ENCODE measurements at regions not wholly inside any gene's neighbourhood (a gene's known extent, or its start where the extent isn't known, plus 50 kb on each side); places are given as distances from the start of the nearest gene placed in this dataset.

GRCh38 chr20:11144114-11144950 is 470.5 kb upstream of the JAG1 start:
- peaks cover 4% of the 10 kb centered on the region for H3K9me3 Mint-ChIP-seq
- H3K36me3 Mint-ChIP-seq (ENCODE audit: low read depth): no peaks in the 10 kb centered on the region
- H3K27ac Mint-ChIP-seq: no peak overlapping the region
- no peaks in the 10 kb centered on the region for H3K4me1 Mint-ChIP-seq
- ChIA-PET POLR2A (no interaction called here), CTCF (no interaction called here)
- H3K4me3 Mint-ChIP-seq: no peak overlapping the region
- DNase-seq: no peak
- H3K27me3 Mint-ChIP-seq: no peaks in the 10 kb centered on the region

DNA sequence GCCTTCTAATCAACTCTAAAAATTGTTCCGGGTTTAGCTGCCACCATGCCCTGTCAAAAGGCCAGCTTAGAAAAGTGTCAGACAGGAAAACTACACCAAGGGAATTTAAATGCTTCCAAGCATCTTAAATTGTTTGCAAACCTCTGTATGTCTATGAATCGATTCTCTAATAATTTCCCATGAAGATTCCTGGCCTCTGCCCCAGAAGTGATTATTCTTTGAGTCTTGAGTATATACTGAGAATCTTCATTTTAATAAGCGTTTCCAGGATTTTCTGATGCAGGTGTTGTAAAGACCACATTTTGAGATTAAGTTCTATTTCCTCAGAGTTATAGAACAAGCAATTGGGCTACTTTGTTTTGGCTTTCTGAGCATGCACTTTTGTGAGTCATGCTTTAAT is 471.8 kb upstream of the JAG1 start:
- Mint-ChIP-seq H3K4me1 (no peaks in the 10 kb centered on the region), H3K27ac (no peak overlapping the region), H3K9me3 (peaks cover 4% of the 10 kb centered on the region), H3K36me3 (ENCODE audit: low read depth) (no peaks in the 10 kb centered on the region), H3K4me3 (no peak overlapping the region), H3K27me3 (no peaks in the 10 kb centered on the region)
- ChIA-PET CTCF (no interaction called here), POLR2A (no interaction called here)
- DNase-seq: no peak

DNA sequence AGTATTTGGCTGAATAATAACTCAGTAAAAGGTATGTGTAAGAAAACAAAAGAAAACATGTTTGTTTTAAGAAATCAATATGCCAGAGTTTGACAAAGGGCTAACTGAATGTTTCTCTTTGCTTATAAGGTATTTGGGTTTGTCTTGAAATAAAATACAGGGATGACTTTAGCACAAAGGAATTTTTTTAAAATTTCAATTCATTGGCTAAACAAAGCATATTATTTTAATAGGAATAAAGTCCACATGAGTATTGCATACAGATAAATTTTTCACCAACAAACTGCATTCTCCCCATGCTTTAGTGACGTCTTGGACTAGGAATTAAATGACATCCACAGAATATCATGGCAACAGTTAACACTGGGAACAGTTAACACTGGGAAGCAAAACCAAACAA is 480.0 kb upstream of the JAG1 start:
- DNase-seq: no peak
- no peaks in the 10 kb centered on the region for H3K27me3 Mint-ChIP-seq
- POLR2A ChIA-PET: no interaction called here
- CTCF ChIA-PET: no interaction called here
- H3K36me3 Mint-ChIP-seq (ENCODE audit: low read depth): no peaks in the 10 kb centered on the region
- no peaks in the 10 kb centered on the region for H3K4me1 Mint-ChIP-seq
- H3K27ac Mint-ChIP-seq: no peak overlapping the region
- H3K9me3 Mint-ChIP-seq: no peaks in the 10 kb centered on the region
- no peak overlapping the region for H3K4me3 Mint-ChIP-seq

GRCh38 chr20:11155156-11155756 is 481.5 kb upstream of the JAG1 start:
- Mint-ChIP-seq H3K9me3 (no peaks in the 10 kb centered on the region), H3K4me1 (no peaks in the 10 kb centered on the region), H3K36me3 (ENCODE audit: low read depth) (no peaks in the 10 kb centered on the region), H3K4me3 (no peak overlapping the region), H3K27me3 (no peaks in the 10 kb centered on the region), H3K27ac (no peak overlapping the region)
- no peak for DNase-seq
- POLR2A ChIA-PET: no interaction called here
- CTCF ChIA-PET: no interaction called here

DNA sequence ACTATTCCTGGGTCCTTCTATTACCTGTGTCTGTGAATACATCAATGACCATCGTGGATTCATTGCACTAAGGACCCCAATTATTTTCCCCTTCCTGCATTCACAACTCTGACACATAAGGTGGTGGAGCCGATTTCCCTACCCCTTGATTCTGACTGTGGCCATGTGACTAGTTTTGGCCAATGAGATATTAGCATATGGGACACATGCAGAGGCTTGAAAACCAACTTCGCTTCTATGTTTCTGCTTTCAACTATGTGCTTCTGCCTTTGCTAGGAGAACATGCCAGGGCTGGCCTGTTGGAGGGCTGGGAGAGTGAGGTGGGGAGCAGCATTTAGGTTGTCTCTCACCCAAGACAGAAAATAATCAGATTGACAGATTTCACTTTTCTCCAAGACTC is 483.1 kb upstream of the JAG1 start:
- ChIA-PET POLR2A (no interaction called here), CTCF (no interaction called here)
- H3K9me3 Mint-ChIP-seq: no peaks in the 10 kb centered on the region
- no peak overlapping the region for H3K27ac Mint-ChIP-seq
- no peak for DNase-seq
- no peaks in the 10 kb centered on the region for H3K27me3 Mint-ChIP-seq
- no peak overlapping the region for H3K4me3 Mint-ChIP-seq
- no peaks in the 10 kb centered on the region for H3K4me1 Mint-ChIP-seq
- no peaks in the 10 kb centered on the region for H3K36me3 Mint-ChIP-seq (ENCODE audit: low read depth)

GRCh38 chr20:11158146-11158545 is 484.3 kb upstream of the JAG1 start:
- Mint-ChIP-seq H3K4me3 (no peak overlapping the region), H3K36me3 (ENCODE audit: low read depth) (no peaks in the 10 kb centered on the region), H3K9me3 (no peaks in the 10 kb centered on the region), H3K27me3 (no peaks in the 10 kb centered on the region), H3K27ac (no peak overlapping the region), H3K4me1 (no peaks in the 10 kb centered on the region)
- ChIA-PET POLR2A (no interaction called here), CTCF (no interaction called here)
- no peak for DNase-seq

DNA sequence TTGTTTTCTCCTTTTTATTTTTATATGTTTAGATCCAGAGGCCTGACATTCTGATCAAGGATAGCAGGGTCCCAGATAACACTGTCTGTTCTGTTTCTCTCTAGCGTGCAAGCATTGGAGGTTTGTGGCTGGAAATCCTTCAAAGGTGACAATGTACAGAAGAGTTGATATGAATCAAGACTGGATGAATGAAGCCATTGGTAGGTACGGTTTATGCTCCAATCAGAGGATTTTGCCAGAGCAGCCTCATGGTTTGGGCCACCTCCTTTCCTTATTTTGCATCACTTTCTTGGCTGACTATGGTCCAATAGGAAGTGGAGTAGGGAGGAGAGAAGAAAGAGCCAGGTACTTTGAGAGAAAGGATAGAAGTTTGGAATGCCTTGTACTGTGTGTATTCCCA is 484.8 kb upstream of the JAG1 start:
- CTCF ChIA-PET: no interaction called here
- no peak overlapping the region for H3K27ac Mint-ChIP-seq
- POLR2A ChIA-PET: no interaction called here

DNA sequence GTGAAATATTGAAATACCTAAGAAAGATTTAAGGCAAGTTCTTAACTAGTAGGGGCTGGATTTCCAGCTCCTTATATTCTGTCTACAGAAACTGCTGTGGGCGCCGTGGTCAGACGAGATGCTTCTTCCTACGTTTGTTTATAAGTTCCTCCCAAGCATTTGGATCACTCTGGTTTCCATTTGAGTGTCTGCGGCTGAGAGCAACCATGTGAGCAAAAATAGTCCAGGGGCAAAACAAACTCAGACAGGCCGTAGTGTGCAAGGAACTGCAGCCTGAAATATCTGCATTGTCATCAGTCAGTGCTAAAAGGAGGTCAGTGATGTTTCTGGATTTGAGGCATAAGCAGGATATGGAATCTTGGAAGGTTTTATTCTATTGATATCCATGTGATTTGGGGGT is 485.9 kb upstream of the JAG1 start:
- POLR2A ChIA-PET: no interaction called here
- no peaks in the 10 kb centered on the region for H3K36me3 Mint-ChIP-seq (ENCODE audit: low read depth)
- CTCF ChIA-PET: no interaction called here
- no peak overlapping the region for H3K4me3 Mint-ChIP-seq
- H3K4me1 Mint-ChIP-seq: no peaks in the 10 kb centered on the region
- DNase-seq: no peak
- H3K27ac Mint-ChIP-seq: no peak overlapping the region
- no peaks in the 10 kb centered on the region for H3K27me3 Mint-ChIP-seq
- H3K9me3 Mint-ChIP-seq: no peaks in the 10 kb centered on the region

More for the DNA sequence above, 484.8 kb upstream of the JAG1 start:
- Mint-ChIP-seq H3K36me3 (ENCODE audit: low read depth) (no peaks in the 10 kb centered on the region), H3K9me3 (no peaks in the 10 kb centered on the region), H3K4me3 (no peak overlapping the region), H3K4me1 (no peaks in the 10 kb centered on the region), H3K27me3 (no peaks in the 10 kb centered on the region)
- no peak for DNase-seq

- Mint-ChIP-seq H3K4me1 (no peaks in the 10 kb centered on the region), H3K27ac (no peak overlapping the region), H3K9me3 (no peaks in the 10 kb centered on the region), H3K27me3 (no peaks in the 10 kb centered on the region), H3K36me3 (ENCODE audit: low read depth) (no peaks in the 10 kb centered on the region), H3K4me3 (no peak overlapping the region)
- ChIA-PET CTCF (no interaction called here), POLR2A (no interaction called here)
- no peak for DNase-seq
Measured at GRCh38 chr20:11162026-11162775, 488.4 kb upstream of the JAG1 start.

DNA sequence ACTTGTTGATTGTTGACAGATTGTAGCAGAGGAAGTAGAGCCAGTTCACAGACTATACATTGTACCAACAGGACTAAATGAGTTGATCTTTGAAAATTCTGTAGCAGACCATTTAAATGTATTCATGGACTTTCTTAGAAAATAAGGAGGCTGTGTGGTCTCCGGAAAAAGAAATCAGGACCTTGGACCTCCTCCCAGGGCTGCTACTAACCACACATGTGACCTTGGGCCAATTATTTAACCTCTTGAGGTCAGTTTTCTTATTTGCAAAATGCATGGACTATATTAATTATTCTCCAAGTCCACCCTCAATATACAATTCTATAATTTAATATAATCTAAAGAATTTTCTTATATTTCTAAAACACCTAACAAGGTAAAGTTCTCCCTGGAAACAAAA is 492.0 kb upstream of the JAG1 start:
- H3K27ac Mint-ChIP-seq: no peak overlapping the region
- H3K4me1 Mint-ChIP-seq: no peaks in the 10 kb centered on the region
- no peaks in the 10 kb centered on the region for H3K9me3 Mint-ChIP-seq
- H3K36me3 Mint-ChIP-seq (ENCODE audit: low read depth): no peaks in the 10 kb centered on the region
- POLR2A ChIA-PET: no interaction called here
- CTCF ChIA-PET: interaction anchor here (1.0 kb wide), 1 partner anchor 13 kb away, joined by 3 read pairs; no protein-coding TSS in a partner anchor
- no peaks in the 10 kb centered on the region for H3K27me3 Mint-ChIP-seq
- H3K4me3 Mint-ChIP-seq: no peak overlapping the region
- DNase-seq: no peak

DNA sequence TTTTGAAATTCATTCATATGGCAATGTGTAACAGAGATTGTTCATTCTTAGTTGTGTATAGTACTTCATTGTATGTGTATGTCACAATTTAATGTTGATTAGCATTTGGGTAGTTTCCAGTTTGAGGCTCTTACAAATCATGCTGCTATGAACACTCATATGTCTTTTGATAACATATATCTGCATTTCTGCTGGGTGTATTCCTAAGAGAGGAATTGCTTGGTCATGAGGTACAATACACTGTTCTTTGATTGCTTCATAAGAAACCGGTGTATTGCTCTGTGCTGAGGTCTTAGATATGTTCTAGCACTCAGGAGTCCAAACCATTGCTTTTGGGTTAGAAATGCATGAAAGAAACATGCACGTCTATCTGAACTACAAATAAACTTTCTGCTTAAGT is 492.9 kb upstream of the JAG1 start:
- ChIA-PET POLR2A (no interaction called here), CTCF (interaction anchor here (1.0 kb wide), 1 partner anchor 14 kb away, joined by 3 read pairs; no protein-coding TSS in a partner anchor)
- Mint-ChIP-seq H3K4me1 (no peaks in the 10 kb centered on the region), H3K36me3 (ENCODE audit: low read depth) (no peaks in the 10 kb centered on the region), H3K9me3 (no peaks in the 10 kb centered on the region), H3K27me3 (no peaks in the 10 kb centered on the region), H3K4me3 (no peak overlapping the region), H3K27ac (no peak overlapping the region)
- DNase-seq: no peak

GRCh38 chr20:11168026-11168425 is 494.2 kb upstream of the JAG1 start:
- no peak overlapping the region for H3K4me3 Mint-ChIP-seq
- no peaks in the 10 kb centered on the region for H3K4me1 Mint-ChIP-seq
- no peaks in the 10 kb centered on the region for H3K27me3 Mint-ChIP-seq
- CTCF ChIA-PET: no interaction called here
- POLR2A ChIA-PET: no interaction called here
- no peak for DNase-seq
- H3K9me3 Mint-ChIP-seq: no peaks in the 10 kb centered on the region
- H3K36me3 Mint-ChIP-seq (ENCODE audit: low read depth): no peaks in the 10 kb centered on the region
- no peak overlapping the region for H3K27ac Mint-ChIP-seq

- H3K27me3 Mint-ChIP-seq: no peaks in the 10 kb centered on the region
- H3K27ac Mint-ChIP-seq: no peak overlapping the region
- H3K4me3 Mint-ChIP-seq: no peak overlapping the region
- no peaks in the 10 kb centered on the region for H3K9me3 Mint-ChIP-seq
- H3K4me1 Mint-ChIP-seq: no peaks in the 10 kb centered on the region
- CTCF ChIA-PET: no interaction called here
- POLR2A ChIA-PET: no interaction called here
- DNase-seq: no peak
- no peaks in the 10 kb centered on the region for H3K36me3 Mint-ChIP-seq (ENCODE audit: low read depth)
Measured at GRCh38 chr20:11170025-11170424, 496.2 kb upstream of the JAG1 start.

Measured in activated CD4-positive, alpha-beta T cell treated with anti-CD3 and anti-CD28 coated beads, Interleukin-2, amount 10 ng/mL, durations not matched to agents 7 days and 5 days (primary cell).